GM19351 (cell line): ENCODE measurements at regions not wholly inside any gene's neighbourhood (a gene's known extent, or its start where the extent isn't known, plus 50 kb on each side); places are given as distances from the start of the nearest gene placed in this dataset.
"Not testable (repeated sequence)": the region's sequence is repeated elsewhere in the genome, so short reads cannot be mapped to it uniquely, and the experiment has no call there.

Source experiments
- ATAC-seq: cut with Tn5 transposase; IDR thresholded peaks from one replicate; pipeline ENCODE4 v1.9.1; 2021; ENCODE audit warnings: mild to moderate bottlenecking, moderate library complexity; ENCODE audit not compliant: unreplicated experiment

DNA sequence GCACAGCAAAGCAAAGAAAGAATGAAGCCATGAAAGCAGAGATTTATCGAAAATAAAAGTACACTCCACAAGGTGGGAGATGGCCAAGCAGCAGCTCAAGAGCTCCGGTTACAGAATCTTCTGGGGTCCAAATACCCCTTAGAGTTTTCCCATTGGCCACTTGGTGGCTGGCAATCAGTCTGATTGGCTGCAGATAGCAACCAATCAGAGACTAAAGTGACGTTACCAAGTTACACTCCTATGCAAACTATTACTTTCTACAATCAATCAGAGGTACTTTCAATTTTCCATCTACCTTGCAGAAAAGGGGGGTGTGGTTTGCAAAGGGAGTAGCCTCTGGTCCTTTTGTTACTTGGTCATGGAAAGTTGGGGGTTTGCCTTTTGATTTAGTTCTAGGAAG lies 58.0 kb upstream of the AUTS2 start:
- ATAC-seq = no peak

DNA sequence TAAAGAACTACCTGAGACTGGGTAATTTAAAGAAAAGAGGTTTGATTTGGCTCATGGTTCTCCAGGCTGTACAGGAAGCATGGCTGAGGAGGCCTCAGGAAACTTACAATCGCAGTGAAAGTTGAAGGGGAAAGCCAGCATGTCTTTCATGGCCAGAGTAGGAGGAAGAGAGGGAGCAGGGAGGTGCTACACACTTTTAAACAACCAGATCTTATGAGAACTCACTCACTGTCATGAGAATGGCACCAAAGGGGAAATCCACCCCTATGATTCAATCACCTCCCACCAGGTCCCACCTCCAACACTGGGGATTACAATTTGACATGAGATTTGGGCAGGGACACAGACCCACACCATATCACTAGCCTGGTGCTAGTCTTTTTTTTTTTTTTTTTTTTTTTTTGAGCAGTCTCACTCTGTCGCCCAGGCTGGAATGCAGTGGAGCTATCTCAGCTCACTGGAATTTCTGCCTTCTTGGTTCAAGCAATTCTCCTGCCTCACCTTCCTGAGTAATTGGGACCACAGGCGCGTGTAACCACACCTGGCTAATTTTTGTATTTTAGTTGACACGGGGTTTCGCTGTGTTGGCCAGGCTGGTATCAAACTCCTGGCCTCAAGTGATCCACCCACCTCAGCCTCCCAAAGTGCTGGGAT lies 56.4 kb upstream of the AUTS2 start:
- not testable (repeated sequence) for ATAC-seq

DNA sequence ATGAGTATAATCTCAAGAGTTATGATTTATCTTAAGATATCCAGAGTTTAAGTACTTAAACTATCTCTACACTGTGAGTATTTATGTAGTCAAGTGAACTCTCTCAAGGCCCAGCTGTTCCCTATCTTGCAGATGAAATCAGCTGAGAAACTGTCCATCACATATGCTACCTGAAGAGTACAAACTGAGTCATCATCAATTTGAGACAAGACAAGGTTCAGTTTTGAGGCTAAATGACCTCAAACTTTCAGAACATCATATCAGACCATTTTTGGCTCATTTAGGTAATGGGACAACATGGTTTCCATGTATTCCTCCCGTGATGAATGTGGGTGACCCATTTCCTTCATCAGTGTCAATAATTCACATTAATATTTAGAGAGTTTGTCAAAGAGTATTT lies 53.1 kb upstream of the AUTS2 start:
- no peak for ATAC-seq
